ENCODE measurements at regions not wholly inside any gene's neighbourhood (a gene's known extent, or its start where the extent isn't known, plus 50 kb on each side); places are given as distances from the start of the nearest gene placed in this dataset.
"Not testable (repeated sequence)": the region's sequence is repeated elsewhere in the genome, so short reads cannot be mapped to it uniquely, and the experiment has no call there.

DNA sequence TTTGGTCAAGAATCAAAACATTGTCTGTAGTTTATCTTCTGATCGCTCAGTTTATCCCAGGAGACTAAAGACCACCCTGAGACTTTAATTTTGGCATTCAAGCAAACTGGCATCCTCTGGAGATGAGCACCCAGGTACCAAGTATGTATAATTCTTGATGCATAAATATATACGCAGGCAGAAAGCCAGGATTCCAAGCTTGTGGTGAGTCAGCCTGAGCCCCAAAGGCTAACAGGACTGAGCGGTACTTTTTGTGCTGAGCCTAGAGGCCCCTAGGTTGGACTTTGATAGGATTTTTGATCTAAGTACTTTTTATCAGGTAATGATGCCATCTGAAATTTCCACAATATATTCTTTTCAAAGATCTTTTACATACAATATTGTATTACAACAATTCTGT, 301.3 kb downstream of the TFAP2B start:
- no peaks in the 10 kb centered on the region for H3K9me3 ChIP-seq (ENCODE audit: low read depth, low read length)
- H3K79me2 ChIP-seq (ENCODE audit: insufficient read depth, low read length), result no peaks in the 10 kb centered on the region
- H3K4me2 ChIP-seq (ENCODE audit: insufficient read depth, low read length), result no peak overlapping the region
- no peak overlapping the region for H3K4me3 ChIP-seq (ENCODE audit: insufficient read depth, low read length)
- no peaks in the 10 kb centered on the region for H3K27me3 ChIP-seq (ENCODE audit: insufficient read depth, low read length)
- H2AFZ ChIP-seq (ENCODE audit: low read length), result no peak overlapping the region
- no peak overlapping the region for H3K27ac ChIP-seq (ENCODE audit: low read depth, low read length)
- no peak for DNase-seq (ENCODE audit: insufficient read length, low spot score, missing footprints)
- TF ChIP-seq, protein P1, sequence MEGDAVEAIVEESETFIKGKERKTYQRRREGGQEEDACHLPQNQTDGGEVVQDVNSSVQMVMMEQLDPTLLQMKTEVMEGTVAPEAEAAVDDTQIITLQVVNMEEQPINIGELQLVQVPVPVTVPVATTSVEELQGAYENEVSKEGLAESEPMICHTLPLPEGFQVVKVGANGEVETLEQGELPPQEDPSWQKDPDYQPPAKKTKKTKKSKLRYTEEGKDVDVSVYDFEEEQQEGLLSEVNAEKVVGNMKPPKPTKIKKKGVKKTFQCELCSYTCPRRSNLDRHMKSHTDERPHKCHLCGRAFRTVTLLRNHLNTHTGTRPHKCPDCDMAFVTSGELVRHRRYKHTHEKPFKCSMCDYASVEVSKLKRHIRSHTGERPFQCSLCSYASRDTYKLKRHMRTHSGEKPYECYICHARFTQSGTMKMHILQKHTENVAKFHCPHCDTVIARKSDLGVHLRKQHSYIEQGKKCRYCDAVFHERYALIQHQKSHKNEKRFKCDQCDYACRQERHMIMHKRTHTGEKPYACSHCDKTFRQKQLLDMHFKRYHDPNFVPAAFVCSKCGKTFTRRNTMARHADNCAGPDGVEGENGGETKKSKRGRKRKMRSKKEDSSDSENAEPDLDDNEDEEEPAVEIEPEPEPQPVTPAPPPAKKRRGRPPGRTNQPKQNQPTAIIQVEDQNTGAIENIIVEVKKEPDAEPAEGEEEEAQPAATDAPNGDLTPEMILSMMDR (IDR thresholded peaks at IDR 0.05; ENCODE audit: extremely low read depth, low read depth, low read length), result no peak
- H3K36me3 ChIP-seq (ENCODE audit: insufficient read depth, low read length), result no peaks in the 10 kb centered on the region
- H4K20me1 ChIP-seq (ENCODE audit: insufficient read depth, low read length), result no peaks in the 10 kb centered on the region
- H3K4me1 ChIP-seq (ENCODE audit: insufficient read depth, low read length), result no peaks in the 10 kb centered on the region

- not testable (repeated sequence) for H3K79me2 ChIP-seq (ENCODE audit: insufficient read depth, low read length); H3K36me3 ChIP-seq (ENCODE audit: insufficient read depth, low read length); DNase-seq (ENCODE audit: insufficient read length, low spot score, missing footprints); H3K4me2 ChIP-seq (ENCODE audit: insufficient read depth, low read length); H4K20me1 ChIP-seq (ENCODE audit: insufficient read depth, low read length); H3K27ac ChIP-seq (ENCODE audit: low read depth, low read length); H3K9me3 ChIP-seq (ENCODE audit: low read depth, low read length); H2AFZ ChIP-seq (ENCODE audit: low read length); H3K4me3 ChIP-seq (ENCODE audit: insufficient read depth, low read length); H3K27me3 ChIP-seq (ENCODE audit: insufficient read depth, low read length); H3K4me1 ChIP-seq (ENCODE audit: insufficient read depth, low read length)
Observed at GRCh38 chr6:51121380-51121976, 302.8 kb downstream of the TFAP2B start.

GRCh38 chr6:51129043-51129442, 310.4 kb downstream of the TFAP2B start:
- Histone ChIP-seq H3K79me2 (ENCODE audit: insufficient read depth, low read length) (no peaks in the 10 kb centered on the region), H3K4me1 (ENCODE audit: insufficient read depth, low read length) (no peaks in the 10 kb centered on the region), H3K9me3 (ENCODE audit: low read depth, low read length) (no peaks in the 10 kb centered on the region), H3K4me2 (ENCODE audit: insufficient read depth, low read length) (no peak overlapping the region), H3K27ac (ENCODE audit: low read depth, low read length) (no peak overlapping the region), H4K20me1 (ENCODE audit: insufficient read depth, low read length) (no peaks in the 10 kb centered on the region), H3K36me3 (ENCODE audit: insufficient read depth, low read length) (no peaks in the 10 kb centered on the region), H3K4me3 (ENCODE audit: insufficient read depth, low read length) (no peak overlapping the region), H2AFZ (ENCODE audit: low read length) (no peak overlapping the region), H3K27me3 (ENCODE audit: insufficient read depth, low read length) (no peaks in the 10 kb centered on the region)
- DNase-seq (ENCODE audit: insufficient read length, low spot score, missing footprints), result no peak
- TF ChIP-seq, protein P1 (IDR thresholded peaks at IDR 0.05; ENCODE audit: extremely low read depth, low read depth, low read length), result no peak

GRCh38 chr6:51137777-51138176, 319.1 kb downstream of the TFAP2B start:
- Histone ChIP-seq H2AFZ (ENCODE audit: low read length) (no peak overlapping the region), H3K27me3 (ENCODE audit: insufficient read depth, low read length) (no peaks in the 10 kb centered on the region), H4K20me1 (ENCODE audit: insufficient read depth, low read length) (no peaks in the 10 kb centered on the region), H3K79me2 (ENCODE audit: insufficient read depth, low read length) (no peaks in the 10 kb centered on the region), H3K4me1 (ENCODE audit: insufficient read depth, low read length) (no peaks in the 10 kb centered on the region), H3K4me3 (ENCODE audit: insufficient read depth, low read length) (no peak overlapping the region), H3K4me2 (ENCODE audit: insufficient read depth, low read length) (no peak overlapping the region), H3K27ac (ENCODE audit: low read depth, low read length) (no peak overlapping the region), H3K9me3 (ENCODE audit: low read depth, low read length) (no peaks in the 10 kb centered on the region), H3K36me3 (ENCODE audit: insufficient read depth, low read length) (no peaks in the 10 kb centered on the region)
- TF ChIP-seq, protein P1 (IDR thresholded peaks at IDR 0.05; ENCODE audit: extremely low read depth, low read depth, low read length), result no peak
- no peak for DNase-seq (ENCODE audit: insufficient read length, low spot score, missing footprints)

Data from osteoblast (primary cell).